ENCODE measurements at regions not wholly inside any gene's neighbourhood (a gene's known extent, or its start where the extent isn't known, plus 50 kb on each side); places are given as distances from the start of the nearest gene placed in this dataset.
A peak's percentile ranks its signal among the peaks of the same experiment; 100 is the strongest.

- Histone ChIP-seq H3K27ac (no peak overlapping the region), H3K36me3 (replicated peaks in 1 of 2; ENCODE audit: insufficient read depth in 1 of 2, low read depth in 2 of 2) (no peaks in the 10 kb centered on the region), H3K4me3 (no peak overlapping the region), H3K27me3 (no peaks in the 10 kb centered on the region), H3K4me1 (peaks cover 11% of the 10 kb centered on the region), H3K9me3 (no peaks in the 10 kb centered on the region)
- intact Hi-C loops (cut with DNase I) = loop anchor here (5.0 to 10.0 kb wide), 2 partner anchors 46 to 153 kb away; no protein-coding TSS in a partner anchor
- TF ChIP-seq, protein P1, sequence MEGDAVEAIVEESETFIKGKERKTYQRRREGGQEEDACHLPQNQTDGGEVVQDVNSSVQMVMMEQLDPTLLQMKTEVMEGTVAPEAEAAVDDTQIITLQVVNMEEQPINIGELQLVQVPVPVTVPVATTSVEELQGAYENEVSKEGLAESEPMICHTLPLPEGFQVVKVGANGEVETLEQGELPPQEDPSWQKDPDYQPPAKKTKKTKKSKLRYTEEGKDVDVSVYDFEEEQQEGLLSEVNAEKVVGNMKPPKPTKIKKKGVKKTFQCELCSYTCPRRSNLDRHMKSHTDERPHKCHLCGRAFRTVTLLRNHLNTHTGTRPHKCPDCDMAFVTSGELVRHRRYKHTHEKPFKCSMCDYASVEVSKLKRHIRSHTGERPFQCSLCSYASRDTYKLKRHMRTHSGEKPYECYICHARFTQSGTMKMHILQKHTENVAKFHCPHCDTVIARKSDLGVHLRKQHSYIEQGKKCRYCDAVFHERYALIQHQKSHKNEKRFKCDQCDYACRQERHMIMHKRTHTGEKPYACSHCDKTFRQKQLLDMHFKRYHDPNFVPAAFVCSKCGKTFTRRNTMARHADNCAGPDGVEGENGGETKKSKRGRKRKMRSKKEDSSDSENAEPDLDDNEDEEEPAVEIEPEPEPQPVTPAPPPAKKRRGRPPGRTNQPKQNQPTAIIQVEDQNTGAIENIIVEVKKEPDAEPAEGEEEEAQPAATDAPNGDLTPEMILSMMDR (IDR thresholded peaks at IDR 0.05) = peak; percentile 39 to 92 (median 88)
- no peak for TF ChIP-seq POLR2A (IDR thresholded peaks at IDR 0.05)
- DNase-seq (peak; percentile 61 to 78 (median 78)), ATAC-seq (peak; percentile 77)
- 15 to 20% methylated on average over 4 of the region's 4 CpGs for WGBS, 2 donors
Observed at GRCh38 chr12:4037747-4038312, 164.6 kb upstream of the PARP11 start.

DNA sequence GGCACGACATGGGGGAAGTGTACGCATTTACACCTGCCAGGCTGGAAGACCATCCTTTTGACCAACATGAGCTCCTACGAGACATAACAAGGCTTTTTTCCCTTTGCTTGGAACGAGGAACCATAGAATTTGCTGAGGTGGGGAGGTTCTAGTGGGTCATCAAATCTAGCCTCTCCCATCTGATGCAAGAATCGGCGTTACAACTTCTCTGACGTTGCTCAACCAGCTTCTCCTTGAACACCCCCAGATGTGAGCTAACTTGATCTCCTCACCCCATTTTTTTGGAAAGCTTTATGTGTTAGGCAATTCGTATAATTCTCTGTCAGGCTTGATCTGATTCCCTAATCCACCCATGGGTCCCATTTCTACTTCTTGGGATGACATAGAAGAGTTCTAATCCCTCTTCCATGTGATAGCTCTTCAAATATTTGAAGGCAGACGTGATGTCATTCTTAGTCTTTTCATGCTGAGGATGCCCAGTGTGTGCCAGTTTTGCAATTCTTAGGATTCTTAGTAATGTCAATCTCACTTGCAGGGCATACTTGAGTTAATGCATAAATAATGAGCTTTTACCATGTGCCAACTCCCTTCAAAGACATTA lies 163.6 kb upstream of the PARP11 start:
- no peak for ATAC-seq
- no peaks in the 10 kb centered on the region for H3K9me3 ChIP-seq

DNA sequence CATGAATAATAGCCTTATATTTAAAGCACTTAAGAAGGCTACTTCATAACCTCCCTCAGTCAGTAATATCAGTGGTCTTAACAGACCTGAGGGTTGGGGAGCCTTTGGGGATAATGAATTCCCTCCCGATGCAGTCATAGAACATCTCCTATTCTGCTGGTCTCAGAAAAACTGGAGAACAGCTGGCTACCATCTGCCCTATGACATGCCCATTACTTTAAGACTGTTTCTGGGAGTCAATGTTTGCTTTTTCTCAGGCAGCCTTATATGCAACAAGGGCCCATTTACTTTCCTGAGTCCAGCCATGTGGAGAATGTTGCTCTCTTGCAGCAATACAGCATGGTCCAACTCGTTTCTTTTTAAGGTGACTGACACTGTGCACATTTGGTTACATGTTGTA lies 161.7 kb upstream of the PARP11 start:
- intact Hi-C loops (cut with DNase I) = loop anchor here (5.0 to 10.0 kb wide), 2 partner anchors 43 to 150 kb away; no protein-coding TSS in a partner anchor
- peak overlapping the region in 2 of 4 donors; percentile 5 to 9 for H3K27ac ChIP-seq
- H3K36me3 ChIP-seq (replicated peaks in 1 of 2; ENCODE audit: insufficient read depth in 1 of 2, low read depth in 2 of 2) = no peaks in the 10 kb centered on the region
- H3K4me1 ChIP-seq = peaks cover 36% of the 10 kb centered on the region
- no peaks in the 10 kb centered on the region for H3K27me3 ChIP-seq
- ATAC-seq (no peak), DNase-seq (no peak)
- no peak for TF ChIP-seq POLR2A (IDR thresholded peaks at IDR 0.05)
- TF ChIP-seq, protein P1 (IDR thresholded peaks at IDR 0.05) = no peak
- H3K4me3 ChIP-seq = no peak overlapping the region
- WGBS, 2 donors = 49 to 51% methylated on average over 2 of the region's 2 CpGs
- H3K9me3 ChIP-seq = no peaks in the 10 kb centered on the region

More for the DNA sequence above, 163.6 kb upstream of the PARP11 start:
- Histone ChIP-seq H3K27ac (no peak overlapping the region), H3K4me1 (peaks cover 20% of the 10 kb centered on the region), H3K27me3 (no peaks in the 10 kb centered on the region), H3K4me3 (no peak overlapping the region), H3K36me3 (replicated peaks in 1 of 2; ENCODE audit: insufficient read depth in 1 of 2, low read depth in 2 of 2) (no peaks in the 10 kb centered on the region)
- WGBS, 2 donors = 84% methylated on average over 9 of the region's 9 CpGs
- no peak for TF ChIP-seq POLR2A (IDR thresholded peaks at IDR 0.05)
- TF ChIP-seq, protein P1 (IDR thresholded peaks at IDR 0.05) = no peak
- DNase-seq = no peak
- intact Hi-C loops (cut with DNase I) = loop anchor here (5.0 to 10.0 kb wide), 2 partner anchors 44 to 152 kb away; no protein-coding TSS in a partner anchor

DNA sequence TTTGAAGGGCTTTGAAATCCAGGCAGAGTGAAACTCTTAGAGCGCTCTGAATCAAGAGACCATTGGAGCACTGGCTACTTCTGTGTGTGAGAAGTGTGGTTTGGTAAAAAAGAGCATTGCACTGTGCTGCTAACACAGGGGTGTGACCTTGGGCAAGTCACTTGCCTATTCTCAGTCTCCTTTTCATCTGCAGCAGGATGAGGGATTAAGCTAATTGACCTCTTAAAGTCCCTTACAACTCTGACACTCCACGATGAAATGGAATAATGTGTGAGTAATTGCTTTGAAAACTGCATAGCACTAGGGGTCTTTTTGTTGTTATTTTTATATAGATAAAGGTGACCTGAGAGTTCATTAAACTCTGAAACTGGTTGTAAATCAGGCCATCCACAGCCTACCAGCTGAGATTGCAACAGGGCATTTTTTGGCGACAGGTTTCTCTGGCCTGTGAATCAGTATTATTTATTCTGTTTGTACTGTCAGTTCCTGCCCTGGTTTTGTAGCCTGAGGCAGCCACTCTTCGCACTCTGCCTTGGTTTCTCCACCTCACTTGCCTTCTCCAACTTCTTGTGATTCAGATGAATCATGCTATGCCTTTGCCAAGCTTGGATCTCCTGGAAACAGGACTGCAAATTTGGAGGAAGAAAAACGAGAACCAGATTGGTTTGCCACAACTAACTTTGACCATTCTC lies 159.9 kb upstream of the PARP11 start:
- Histone ChIP-seq H3K36me3 (replicated peaks in 1 of 2; ENCODE audit: insufficient read depth in 1 of 2, low read depth in 2 of 2) (no peaks in the 10 kb centered on the region), H3K27me3 (no peaks in the 10 kb centered on the region), H3K4me3 (no peak overlapping the region), H3K27ac (peak overlapping the region in 3 of 4 donors; percentile 88 to 95 (median 90)), H3K4me1 (peaks cover 40% of the 10 kb centered on the region), H3K9me3 (no peaks in the 10 kb centered on the region)
- WGBS, 2 donors = 50 to 54% methylated on average over 5 of the region's 5 CpGs
- DNase-seq (no peak), ATAC-seq (no peak)
- TF ChIP-seq POLR2A (IDR thresholded peaks at IDR 0.05) = no peak
- TF ChIP-seq, protein P1 (IDR thresholded peaks at IDR 0.05) = no peak
- intact Hi-C loops (cut with DNase I) = loop anchor here (10.0 kb wide), 1 partner anchor 148 kb away; no protein-coding TSS in a partner anchor
